T47D (cell line): ENCODE measurements at regions not wholly inside any gene's neighbourhood (a gene's known extent, or its start where the extent isn't known, plus 50 kb on each side); places are given as distances from the start of the nearest gene placed in this dataset.

ENCODE experiments used
- DNase-seq, 2 experiments: peaks; one replicate each; pipeline versions ENCODE4 v3.0.0 to v3.0.0-alpha.2; 2011 to 2012; ENCODE audit warnings: low read depth in 1 of 2, low spot score in 1 of 2
- JUND ChIP-seq: IDR thresholded peaks from 2 replicates; pipeline ENCODE4 v1.6.1; 2012; ENCODE audit warnings: low read depth
- in situ Hi-C: cut with HindIII; loops from 2 replicates; pipeline ENCODE4 v1.10.0; 2016; ENCODE audit warnings: low sequenced_read_pairs, low pct_unique_long_range_greater_than_20kb

DNA sequence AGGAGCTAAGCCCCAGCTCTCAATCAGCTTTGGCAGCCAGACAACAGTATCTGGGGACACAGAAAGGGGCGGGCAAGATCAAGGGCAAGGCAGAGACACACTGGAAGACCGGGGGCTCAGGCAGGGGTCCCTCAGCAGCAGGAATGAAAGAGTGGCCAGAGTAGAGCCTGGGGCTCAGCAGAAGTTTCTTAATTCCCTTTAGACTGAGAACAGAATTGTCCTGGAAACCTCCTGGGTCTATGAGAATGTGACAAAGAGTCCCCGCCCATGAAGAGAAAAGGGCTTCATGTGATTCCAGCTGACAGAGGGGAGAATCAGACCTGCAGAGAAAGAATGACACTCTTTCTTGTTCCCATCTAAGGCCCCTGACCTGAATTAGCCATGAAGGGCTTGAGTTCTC is 95.2 kb upstream of the CTNNB1 start:
- in situ Hi-C loops: no loop called here
- TF ChIP-seq JUND: no peak
- DNase-seq: no peak

DNA sequence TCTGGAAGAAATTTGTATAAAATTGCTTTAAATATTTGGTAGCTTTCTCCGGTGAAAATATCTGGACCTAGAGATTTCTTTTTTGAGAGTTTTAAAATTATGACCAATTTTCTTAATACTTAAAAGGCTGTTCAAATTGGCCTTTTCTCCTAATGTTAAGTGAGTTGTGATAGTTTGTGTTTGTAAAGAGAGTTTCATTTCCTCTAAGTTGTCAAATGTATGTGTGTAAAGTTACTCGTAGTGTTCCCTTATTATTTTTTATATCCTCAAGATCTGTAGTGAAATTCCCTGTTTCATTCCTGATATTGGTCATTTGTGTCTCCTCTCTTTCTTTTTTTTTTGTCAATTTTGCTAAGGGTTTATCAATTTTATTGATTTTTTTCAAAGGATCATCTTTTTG is 92.6 kb upstream of the CTNNB1 start:
- in situ Hi-C loops: no loop called here
- DNase-seq: no peak
- no peak for TF ChIP-seq JUND

DNA sequence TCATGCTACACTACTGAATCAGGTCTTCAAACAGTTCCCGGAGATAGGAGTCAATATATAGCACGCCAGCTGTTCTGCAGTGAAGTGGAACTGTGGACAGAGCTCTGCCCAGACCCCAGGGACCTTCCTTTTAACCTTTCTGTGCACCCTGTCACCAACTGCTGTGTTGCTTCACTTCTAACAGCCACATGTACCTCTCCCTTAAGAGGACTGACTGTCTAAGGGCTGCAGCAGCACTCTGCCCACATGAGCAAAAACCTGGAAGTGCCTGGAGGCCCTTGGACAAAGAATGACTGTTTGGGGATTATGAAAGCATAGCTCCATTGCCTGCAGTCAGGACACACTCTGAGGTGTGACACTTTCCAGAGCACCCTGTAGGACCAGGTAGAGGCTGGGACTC is 88.3 kb upstream of the CTNNB1 start:
- in situ Hi-C loops: no loop called here
- TF ChIP-seq JUND: no peak
- no peak for DNase-seq

DNA sequence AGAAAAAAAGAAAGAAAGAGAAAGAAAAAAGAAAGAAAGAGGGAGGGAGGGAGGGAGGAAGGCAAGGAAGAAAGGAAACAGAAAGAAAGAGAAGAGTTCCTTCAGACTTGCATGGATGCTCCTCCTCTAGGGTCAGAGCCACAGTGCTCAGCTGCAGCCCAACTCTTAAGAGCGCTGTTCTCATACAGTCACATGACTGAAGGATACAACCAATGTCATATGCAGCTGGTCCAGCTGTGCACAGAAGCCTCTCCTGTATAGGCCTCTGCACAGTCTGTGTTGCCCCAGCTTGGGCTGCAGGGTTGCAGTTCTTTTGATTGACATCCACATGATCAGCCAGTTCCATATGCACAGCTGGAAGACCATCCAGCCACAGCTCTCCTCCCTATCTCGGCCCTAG is 86.8 kb upstream of the CTNNB1 start:
- DNase-seq: no peak
- in situ Hi-C loops: no loop called here
- TF ChIP-seq JUND: no peak

DNA sequence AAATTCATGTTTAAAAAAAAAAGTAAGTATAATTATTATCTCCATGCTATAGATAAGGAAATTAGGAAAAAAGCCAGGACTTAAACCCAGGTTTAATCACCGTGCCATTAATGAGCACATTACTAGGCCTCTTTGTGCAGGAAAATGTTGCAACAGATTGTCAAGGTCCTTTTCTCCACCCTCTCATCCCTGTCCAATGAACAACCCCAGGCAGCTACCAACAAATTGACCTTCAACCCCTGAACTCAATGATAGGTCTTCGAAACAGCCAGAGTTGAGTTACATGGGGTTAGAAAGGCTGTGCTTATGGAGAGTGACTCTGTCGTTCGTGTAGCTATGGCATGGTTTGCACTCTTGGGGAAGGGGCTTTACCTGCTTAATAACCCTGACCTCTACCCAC is 84.2 kb upstream of the CTNNB1 start:
- no peak for DNase-seq
- in situ Hi-C loops: no loop called here

DNA sequence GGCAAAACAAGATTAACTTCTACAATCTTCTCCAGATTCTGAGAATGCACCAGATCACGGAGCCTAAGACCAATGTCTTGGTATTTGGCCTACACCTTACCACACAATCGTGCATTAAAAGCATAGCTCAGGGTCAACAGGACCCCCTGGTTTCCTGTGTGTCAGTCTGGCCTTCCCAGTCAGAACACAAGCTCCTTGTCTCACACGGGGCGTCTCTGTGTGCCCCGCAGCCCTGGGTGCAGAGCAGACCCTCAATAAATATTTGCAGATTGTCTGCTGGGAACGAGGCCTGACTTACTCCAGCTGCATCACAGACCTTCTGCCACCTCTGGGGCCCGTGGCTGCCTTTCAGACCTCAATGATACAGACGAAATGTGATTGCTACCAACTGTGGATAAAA is 82.5 kb upstream of the CTNNB1 start:
- no peak for DNase-seq

More for the DNA sequence above, 84.2 kb upstream of the CTNNB1 start:
- no peak for TF ChIP-seq JUND

DNA sequence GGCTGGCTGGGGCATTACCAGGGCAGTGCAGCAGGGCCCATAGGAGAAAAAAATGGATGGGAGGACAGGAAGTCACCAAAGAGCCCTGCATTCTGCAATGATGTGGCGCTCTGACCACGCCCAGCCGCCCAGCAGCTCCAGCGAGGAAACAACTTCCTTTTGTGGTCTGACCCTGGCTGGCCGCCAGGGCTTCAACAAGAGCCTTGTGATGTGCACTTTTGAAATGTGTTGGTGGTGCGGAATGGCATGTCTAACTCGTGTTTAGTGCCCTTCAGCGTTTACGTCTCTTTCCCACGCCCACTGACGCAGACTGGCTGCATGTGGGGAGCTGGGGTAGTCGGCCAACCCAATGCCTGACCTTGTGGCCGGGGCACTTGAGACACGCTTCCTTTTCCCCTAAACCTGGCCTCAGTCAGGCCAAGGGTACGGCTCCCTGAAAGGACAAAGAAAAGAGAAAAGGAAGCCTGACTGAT is 81.9 kb upstream of the CTNNB1 start:
- no peak for TF ChIP-seq JUND
- in situ Hi-C loops: no loop called here
- DNase-seq: peak in 1 of 2 experiments; percentile 57

More for the DNA sequence above, 82.5 kb upstream of the CTNNB1 start:
- no peak for TF ChIP-seq JUND
- in situ Hi-C loops: no loop called here

DNA sequence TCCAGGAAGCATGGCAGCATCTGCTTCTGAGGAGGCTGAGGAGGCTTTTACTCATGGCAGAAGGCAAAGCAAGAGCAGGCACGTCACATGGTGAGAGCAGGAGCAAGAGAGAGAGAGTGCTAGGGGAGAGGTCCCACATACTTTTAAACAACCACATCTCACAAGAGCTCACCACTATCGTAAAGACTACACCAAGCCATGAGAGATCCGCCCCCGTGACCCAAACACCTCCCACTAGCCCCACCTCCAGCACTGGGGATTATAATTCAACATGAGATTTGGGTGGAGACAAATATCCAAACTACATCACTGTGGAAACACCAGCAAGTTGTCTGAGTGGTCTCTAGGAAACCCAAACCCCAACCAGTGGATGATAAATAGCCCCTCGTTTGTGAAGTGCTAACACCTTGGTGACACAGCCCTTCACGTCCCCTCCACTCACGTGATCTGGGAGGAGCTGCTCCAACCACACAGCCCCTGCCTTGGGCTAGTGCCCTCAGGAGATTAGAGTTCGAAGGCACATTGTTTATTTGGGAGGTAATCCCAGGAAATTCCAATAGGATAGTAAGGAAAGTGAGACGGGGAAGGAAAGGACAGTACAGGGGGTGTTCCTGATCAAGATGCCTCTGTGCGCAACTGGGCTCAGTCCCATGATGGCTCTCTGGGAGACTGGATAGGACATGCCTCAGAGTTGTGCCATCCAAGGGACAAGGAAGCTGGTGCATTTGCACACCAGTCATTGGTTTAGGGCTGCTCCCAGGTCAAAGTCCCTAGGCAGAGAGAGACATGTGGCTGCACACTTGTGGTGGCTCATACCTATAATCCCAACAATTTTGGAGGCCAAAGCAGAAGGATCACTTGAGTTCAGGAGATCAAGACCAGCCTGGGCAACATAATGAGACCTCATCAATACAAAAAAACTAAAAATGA is 80.6 kb upstream of the CTNNB1 start:
- in situ Hi-C loops: no loop called here
- TF ChIP-seq JUND: no peak
- no peak for DNase-seq

DNA sequence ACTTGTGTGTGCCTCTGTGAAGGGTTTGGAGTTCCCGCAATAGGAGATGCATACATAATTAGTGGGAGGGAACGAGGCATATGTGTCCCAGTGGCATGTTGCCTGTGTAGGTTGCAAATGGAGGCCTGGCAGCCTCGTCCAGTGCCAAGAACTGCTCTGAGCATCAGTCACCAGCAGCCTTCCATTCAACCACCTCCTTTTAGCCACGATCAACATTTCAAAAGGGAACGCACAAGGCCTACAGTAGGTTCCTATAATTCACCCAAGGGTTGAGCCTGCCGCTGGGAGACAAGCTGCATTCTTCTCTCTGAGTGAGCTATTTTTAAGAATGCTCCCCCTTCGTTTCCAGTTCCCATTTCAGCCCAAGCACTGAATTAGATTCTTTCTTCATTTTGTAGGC is 78.8 kb upstream of the CTNNB1 start:
- in situ Hi-C loops: no loop called here
- no peak for DNase-seq
- no peak for TF ChIP-seq JUND

DNA sequence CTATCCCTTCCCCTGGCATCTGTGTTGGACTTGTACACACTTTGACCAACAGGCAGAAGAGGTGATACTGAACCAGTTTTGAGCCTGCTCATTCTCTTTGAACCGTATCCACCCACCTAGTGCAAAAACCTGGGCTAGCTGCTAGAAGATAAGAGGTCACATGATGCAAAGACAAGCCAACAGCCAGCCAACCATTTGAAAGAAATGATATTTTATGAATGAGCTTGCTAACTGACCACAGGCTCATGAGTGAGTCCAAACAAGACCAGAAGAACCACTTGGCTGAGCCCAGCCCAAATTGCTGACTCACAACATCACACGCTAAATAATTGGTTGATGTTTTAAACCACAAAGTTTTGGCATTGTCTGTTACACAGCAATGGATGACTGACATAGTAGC is 74.0 kb upstream of the CTNNB1 start:
- TF ChIP-seq JUND: no peak
- DNase-seq: no peak
- in situ Hi-C loops: no loop called here

DNA sequence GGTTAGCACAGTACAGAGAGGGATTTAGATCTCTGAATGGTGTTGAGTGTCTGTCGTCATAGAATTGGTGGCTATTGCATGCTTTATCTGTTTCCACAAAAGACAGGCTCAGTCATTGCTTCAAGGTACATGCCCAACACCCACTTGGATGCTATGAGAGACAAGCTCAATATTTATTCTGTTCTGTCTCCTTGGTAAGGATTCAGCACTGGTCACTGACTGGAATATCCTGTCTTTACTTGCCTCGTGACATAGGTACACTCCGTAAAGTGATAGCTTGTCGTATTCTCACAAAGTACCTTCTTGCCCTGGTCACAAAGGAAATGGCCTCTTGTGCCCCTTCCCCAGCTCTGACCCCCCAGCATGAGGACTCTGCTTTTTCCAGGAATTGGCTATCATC is 72.8 kb upstream of the CTNNB1 start:
- peak in 1 of 2 experiments; percentile 45 for DNase-seq
- in situ Hi-C loops: no loop called here
- no peak for TF ChIP-seq JUND

DNA sequence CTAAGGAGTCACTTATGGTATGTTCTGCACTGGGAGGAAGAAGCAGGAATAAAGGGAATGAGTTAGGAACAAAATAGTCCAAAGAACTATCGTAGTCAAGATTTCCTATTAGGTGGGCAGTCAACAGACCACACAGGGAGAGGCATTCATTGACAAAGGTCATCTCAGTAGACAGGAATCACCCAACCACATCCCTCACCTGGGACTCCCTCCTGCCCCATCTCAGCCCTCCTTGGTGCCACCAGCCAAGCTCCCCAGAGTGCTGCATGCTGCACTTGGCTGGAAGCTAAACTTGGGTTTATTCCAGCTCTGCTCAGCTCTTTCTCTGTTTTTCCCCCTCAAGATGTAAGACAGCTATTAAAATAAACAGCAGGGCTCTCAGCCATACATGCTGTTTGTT is 72.3 kb upstream of the CTNNB1 start:
- in situ Hi-C loops: no loop called here
- no peak for TF ChIP-seq JUND
- DNase-seq: no peak

DNA sequence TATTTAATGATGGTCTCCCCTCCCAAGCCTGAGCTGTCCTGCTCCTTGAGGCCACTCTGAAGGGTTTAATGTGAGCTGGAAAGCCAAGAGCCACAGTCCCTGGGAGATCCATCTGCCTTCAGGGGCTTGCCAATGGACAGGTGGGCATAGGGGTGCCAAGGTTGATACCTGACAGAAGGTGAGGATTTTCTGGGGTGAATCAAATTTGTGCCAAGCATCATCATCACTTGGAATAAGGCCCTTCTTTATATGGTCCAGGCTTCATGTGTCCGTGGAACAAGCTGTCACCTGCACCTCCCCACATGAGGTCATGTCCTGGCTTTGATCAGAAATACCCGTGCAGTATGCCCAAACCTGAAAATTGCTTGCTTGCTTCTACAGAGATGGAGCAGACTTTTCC is 71.9 kb upstream of the CTNNB1 start:
- in situ Hi-C loops: no loop called here
- no peak for DNase-seq
- TF ChIP-seq JUND: no peak
